HCT116 (cell line): ENCODE measurements at regions not wholly inside any gene's neighbourhood (a gene's known extent, or its start where the extent isn't known, plus 50 kb on each side); places are given as distances from the start of the nearest gene placed in this dataset.

Experiments
- ATAC-seq: fragments of 200-7000 bp; cut with Tn5 transposase; 2 replicates; pipeline ENCODE4 v1.9.1; 2020; ENCODE audit warnings: mild to moderate bottlenecking, moderate library complexity
- BruUV-seq: library from RNA; stranded (reverse); fragments of 400-500 nt; replicated peaks from 2 replicates; lab custom pipeline; 2021; lab: Mats Ljungman, UMichigan
- CTCF ChIA-PET: fragments of 300-600 bp; sonication (Branson Sonifier 250); formaldehyde crosslinking; loops from one replicate; lab custom pipeline; 2021; ENCODE audit warnings: antibody characterized with exemption; lab: Charles Lee
- POLR2A ChIA-PET: fragments of 300-600, 350-600 bp; sonication (Branson Sonifier 250); formaldehyde crosslinking; loops from one replicate; lab custom pipeline; 2021; ENCODE audit warnings: antibody characterized with exemption; lab: Charles Lee
- RAD21 ChIA-PET, 2 experiments: fragments of 300-600 bp; sonication (Branson Sonifier 250); formaldehyde crosslinking; loops; one replicate each; lab custom pipeline; 2023; ENCODE audit warnings: low total read pairs in 2 of 2; ENCODE audit not compliant: uncharacterized antibody in 2 of 2, unreplicated experiment in 2 of 2, low non-redundant PET in 1 of 2; lab: Charles Lee
- DNase-seq: peaks from one replicate; pipeline ENCODE4 v3.0.0-alpha.2; 2010; ENCODE audit warnings: low read depth, low spot score
- H2AFZ ChIP-seq: fragments of 200-600 bp; shearing (Covaris generic), sonication (generic); 2 replicates; pipeline ENCODE4 v1.6.1; 2017; ENCODE audit warnings: low read depth, mixed run types, mixed read lengths, antibody characterized with exemption, low read length; ENCODE audit not compliant: poor library complexity, severe bottlenecking
- H3K27ac ChIP-seq: 2 replicates; pipeline ENCODE4 v1.5.1; 2012; ENCODE audit warnings: low read depth, low read length
- H3K27me3 ChIP-seq: fragments of 200-600 bp; sonication (generic); 2 replicates; pipeline ENCODE4 v1.6.1; 2016; ENCODE audit warnings: mixed run types, low read length, mixed read lengths; ENCODE audit not compliant: insufficient read depth
- H3K36me3 ChIP-seq, 2 experiments: fragments of 200-500 bp in 1 of 2; fragments of 200-600 bp in 1 of 2; sonication (Bioruptor generic) in 1 of 2; sonication (generic) in 1 of 2; 2 replicates each; pipeline versions ENCODE4 v1.5.1 to v1.6.1; 2014 to 2016; ENCODE audit warnings: low read length in 2 of 2, inconsistent platforms in 1 of 2, mixed read lengths in 1 of 2, mixed run types in 1 of 2; ENCODE audit not compliant: insufficient read depth in 2 of 2, control insufficient read depth in 1 of 2
- H3K4me1 ChIP-seq, 2 experiments: fragments of 200-600 bp in 1 of 2; sonication (generic) in 1 of 2; 2 replicates each; pipeline versions ENCODE4 v1.5.1 to v1.6.1; 2012 to 2017; ENCODE audit warnings: low read length in 2 of 2, inconsistent platforms in 1 of 2, mild to moderate bottlenecking in 1 of 2, mixed read lengths in 1 of 2, mixed run types in 1 of 2, moderate library complexity in 1 of 2; ENCODE audit not compliant: insufficient read depth in 2 of 2, control insufficient read depth in 1 of 2
- H3K4me2 ChIP-seq: fragments of 200-600 bp; sonication (generic); 2 replicates; pipeline ENCODE4 v1.6.1; 2017; ENCODE audit warnings: mixed run types, low read length, mixed read lengths
- H3K4me3 ChIP-seq, 2 experiments: fragments of 200-600 bp in 1 of 2; sonication (generic) in 1 of 2; replicated peaks in 1 of 2; 2 replicates each; pipeline ENCODE4 v1.5.1; 2011 to 2016; ENCODE audit warnings: low read length in 2 of 2, control low read depth in 1 of 2, low read depth in 1 of 2, mild to moderate bottlenecking in 1 of 2, mixed read lengths in 1 of 2, mixed run types in 1 of 2
- H3K79me2 ChIP-seq: fragments of 200-600 bp; sonication (generic); 2 replicates; pipeline ENCODE4 v1.6.1; 2017; ENCODE audit warnings: mild to moderate bottlenecking, mixed run types, low read length, moderate library complexity, mixed read lengths; ENCODE audit not compliant: insufficient read depth
- H3K9ac ChIP-seq: fragments of 200-600 bp; sonication (generic); 2 replicates; pipeline ENCODE4 v1.6.1; 2016; ENCODE audit warnings: low read length, mixed read lengths
- H3K9me2 ChIP-seq: fragments of 200-600 bp; sonication (generic), shearing (Covaris generic); 2 replicates; pipeline ENCODE4 v1.6.1; 2017; ENCODE audit warnings: mixed run types, mild to moderate bottlenecking, moderate library complexity; ENCODE audit not compliant: insufficient read depth
- H3K9me3 ChIP-seq, 2 experiments: fragments of 200-500 bp in 1 of 2; fragments of 200-600 bp in 1 of 2; sonication (Bioruptor generic) in 1 of 2; sonication (generic) in 1 of 2; 2 replicates each; pipeline ENCODE4 v1.6.1; 2014 to 2017; ENCODE audit warnings: low read length in 2 of 2, mixed read lengths in 2 of 2, inconsistent platforms in 1 of 2, low read depth in 1 of 2, mild to moderate bottlenecking in 1 of 2, mixed run types in 1 of 2, moderate library complexity in 1 of 2; ENCODE audit not compliant: control insufficient read depth in 1 of 2, insufficient read depth in 1 of 2
- H4K20me1 ChIP-seq: fragments of 200-600 bp; sonication (generic), shearing (Covaris generic); 2 replicates; pipeline ENCODE4 v1.6.1; 2017; ENCODE audit warnings: mixed run types, mild to moderate bottlenecking, moderate library complexity; ENCODE audit not compliant: insufficient read depth
- TCF7L2 ChIP-seq: IDR thresholded peaks from 2 replicates; pipeline ENCODE4 v1.7.0; 2011; ENCODE audit warnings: borderline replicate concordance, inconsistent platforms; ENCODE audit not compliant: insufficient read depth, insufficient read length; ENCODE audit errors: extremely low read depth
- intact Hi-C: fragments of 100-400 bp; cut with micrococcal nuclease; formaldehyde crosslinking; loops from 2 replicates; pipeline ENCODE4 v1.10.0; 2022
- TF ChIP-seq, protein P1 (sequence below): IDR thresholded peaks from 2 replicates; pipeline ENCODE4 v1.6.1; 2012
- TF ChIP-seq, protein P2 (sequence below): IDR thresholded peaks from 2 replicates; pipeline ENCODE4 v1.6.1; 2012

DNA sequence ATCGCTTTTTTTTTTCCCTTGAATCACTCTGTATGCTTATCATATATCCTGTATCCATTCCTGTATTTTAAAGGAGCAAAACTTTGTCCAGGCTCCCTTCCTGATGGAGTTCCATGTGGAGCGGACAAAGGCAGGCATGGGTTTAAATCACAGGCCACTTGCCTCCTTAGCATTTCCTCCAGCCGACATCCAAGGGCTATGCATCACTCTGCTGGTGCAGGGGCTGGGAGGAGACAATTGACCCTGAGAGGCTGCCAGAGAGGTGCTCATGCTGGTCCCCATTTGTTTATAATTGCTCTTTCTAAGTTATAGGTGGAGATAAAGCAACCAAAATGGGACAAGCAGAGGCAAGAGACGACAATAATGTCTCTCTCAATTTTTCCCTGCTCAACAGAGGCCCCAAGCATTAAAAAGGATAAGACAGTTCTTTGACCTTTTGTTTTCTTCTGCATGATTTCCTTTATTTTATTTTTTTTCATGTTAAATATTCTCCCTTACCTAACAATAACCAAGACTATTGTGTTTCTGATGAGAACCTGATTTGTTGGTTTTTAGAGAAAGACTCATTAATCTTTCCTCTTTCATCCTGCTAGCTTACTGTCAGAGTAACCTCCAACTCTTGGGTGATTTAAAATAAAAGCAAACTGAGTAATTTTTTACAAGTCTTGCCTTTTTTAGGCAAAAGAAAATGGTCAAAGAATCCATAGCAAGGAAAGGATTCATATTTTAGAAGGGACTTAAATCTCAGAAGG lies 353.7 kb downstream of the ADGRL2 start:
- no peaks in the 10 kb centered on the region; a peak in 1 of 4 replicates for H3K9me3 ChIP-seq
- no peak overlapping the region for H3K27ac ChIP-seq
- intact Hi-C loops: no loop called here
- no peak overlapping the region for H2AFZ ChIP-seq
- no peak for DNase-seq
- H3K79me2 ChIP-seq: no peaks in the 10 kb centered on the region
- H3K9me2 ChIP-seq: no peaks in the 10 kb centered on the region
- BruUV-seq: no TSS peak
- RAD21 ChIA-PET: no interaction called here
- no peak overlapping the region for H3K4me3 ChIP-seq
- TF ChIP-seq, protein P1, sequence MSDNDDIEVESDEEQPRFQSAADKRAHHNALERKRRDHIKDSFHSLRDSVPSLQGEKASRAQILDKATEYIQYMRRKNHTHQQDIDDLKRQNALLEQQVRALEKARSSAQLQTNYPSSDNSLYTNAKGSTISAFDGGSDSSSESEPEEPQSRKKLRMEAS: no peak
- no peak overlapping the region for H3K4me2 ChIP-seq
- H3K4me1 ChIP-seq: no peaks in the 10 kb centered on the region
- ATAC-seq: no peak
- CTCF ChIA-PET: no interaction called here
- H3K9ac ChIP-seq: no peak overlapping the region
- H3K27me3 ChIP-seq: no peaks in the 10 kb centered on the region
- no peaks in the 10 kb centered on the region for H4K20me1 ChIP-seq
- POLR2A ChIA-PET: no interaction called here
- H3K36me3 ChIP-seq: no peaks in the 10 kb centered on the region

DNA sequence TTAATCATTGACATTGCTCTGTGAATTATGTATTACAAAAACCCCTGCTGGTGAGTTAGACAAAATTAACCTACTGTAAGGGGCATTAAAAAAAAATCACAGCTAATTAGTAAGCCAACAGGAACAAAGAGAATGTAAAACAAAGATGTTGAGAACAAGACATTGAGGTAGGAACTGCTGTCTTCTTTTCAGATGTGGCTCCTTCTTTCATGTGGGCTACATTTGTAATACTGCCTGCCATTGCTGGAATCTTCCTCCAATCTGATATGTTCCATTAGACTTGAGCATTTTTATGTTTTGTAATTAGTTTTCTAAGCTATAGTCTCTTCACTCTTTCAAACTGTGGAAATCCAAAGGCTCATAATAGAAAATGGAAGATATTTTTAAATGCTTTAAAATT lies 353.0 kb downstream of the ADGRL2 start:
- Histone ChIP-seq H3K27ac (no peak overlapping the region), H3K79me2 (no peaks in the 10 kb centered on the region), H2AFZ (no peak overlapping the region), H3K4me2 (no peak overlapping the region), H3K4me3 (no peak overlapping the region), H3K9ac (no peak overlapping the region), H3K27me3 (no peaks in the 10 kb centered on the region), H3K4me1 (no peaks in the 10 kb centered on the region), H3K36me3 (no peaks in the 10 kb centered on the region), H4K20me1 (no peaks in the 10 kb centered on the region), H3K9me2 (no peaks in the 10 kb centered on the region), H3K9me3 (no peaks in the 10 kb centered on the region; a peak in 1 of 4 replicates)
- no peak for ATAC-seq
- ChIA-PET POLR2A (no interaction called here), RAD21 (no interaction called here), CTCF (interaction anchor here (0.7 kb wide), 1 partner anchor 11 kb away, joined by 4 read pairs; no protein-coding TSS in a partner anchor)
- no peak for DNase-seq
- intact Hi-C loops: no loop called here
- TF ChIP-seq TCF7L2: no peak
- TF ChIP-seq, protein P2, sequence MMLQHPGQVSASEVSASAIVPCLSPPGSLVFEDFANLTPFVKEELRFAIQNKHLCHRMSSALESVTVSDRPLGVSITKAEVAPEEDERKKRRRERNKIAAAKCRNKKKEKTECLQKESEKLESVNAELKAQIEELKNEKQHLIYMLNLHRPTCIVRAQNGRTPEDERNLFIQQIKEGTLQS: no peak
- BruUV-seq: no TSS peak
